ENCODE measurements at regions not wholly inside any gene's neighbourhood (a gene's known extent, or its start where the extent isn't known, plus 50 kb on each side); places are given as distances from the start of the nearest gene placed in this dataset.
"Not testable (repeated sequence)": the region's sequence is repeated elsewhere in the genome, so short reads cannot be mapped to it uniquely, and the experiment has no call there.

DNA sequence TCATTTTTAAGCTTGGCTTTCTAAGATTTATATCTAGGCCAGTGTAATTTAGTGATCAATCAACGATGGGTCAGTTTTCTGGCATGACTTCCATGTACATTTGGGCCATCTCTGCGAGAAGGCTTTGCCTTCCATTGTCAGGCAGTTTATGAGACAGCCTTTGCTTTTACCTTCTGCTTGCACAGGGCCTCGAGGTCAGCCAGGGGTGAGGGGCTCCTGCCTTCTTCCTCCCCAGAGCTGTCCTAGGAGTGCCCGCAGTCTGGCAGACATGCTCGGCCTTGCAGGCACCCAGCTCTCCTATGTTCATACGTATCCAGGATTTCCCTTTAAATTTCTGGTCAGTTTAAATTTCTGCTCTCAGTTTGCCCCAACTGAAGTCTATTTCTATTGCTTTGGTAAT, 367.2 kb downstream of the SMOC2 start:
- no peak overlapping the region for H3K4me3 ChIP-seq (ENCODE audit: low read length)
- no peak overlapping the region for H4K8ac ChIP-seq (ENCODE audit: low read depth, low read length)

DNA sequence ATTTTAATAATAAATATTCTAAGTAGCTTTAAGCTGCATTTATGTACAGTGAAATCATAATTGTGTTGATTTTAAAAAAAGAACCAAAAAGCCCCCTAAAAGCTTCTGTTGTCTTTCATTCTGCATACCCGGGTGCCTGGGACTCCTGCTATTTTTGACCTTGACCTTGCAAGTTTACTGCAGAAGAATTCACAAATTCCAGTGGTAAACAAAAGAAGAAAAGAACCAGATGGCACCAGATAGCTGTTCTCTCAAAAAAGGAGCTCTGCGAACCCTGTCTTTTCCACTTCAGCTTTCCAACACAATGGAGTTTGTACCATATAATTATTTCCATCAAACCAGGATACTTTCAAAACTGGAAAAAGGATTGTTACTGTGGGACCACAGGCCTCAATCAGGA, 363.3 kb downstream of the SMOC2 start:
- Histone ChIP-seq H4K5ac (ENCODE audit: low read length) (no peak overlapping the region), H3K4me1 (ENCODE audit: control insufficient read depth, low read depth, low read length) (no peaks in the 10 kb centered on the region), H4K8ac (ENCODE audit: low read depth, low read length) (no peak overlapping the region), H2BK5ac (ENCODE audit: low read length) (no peak overlapping the region), H3K36me3 (ENCODE audit: control insufficient read depth, insufficient read depth, low read length) (no peaks in the 10 kb centered on the region), H3K9ac (ENCODE audit: low read length) (no peak overlapping the region), H3K18ac (ENCODE audit: low read length) (no peak overlapping the region), H3K4ac (ENCODE audit: low read depth, low read length) (no peak overlapping the region), H3K27me3 (ENCODE audit: insufficient read depth, low read length, poor library complexity) (no peaks in the 10 kb centered on the region), H3K56ac (ENCODE audit: low read length) (no peak overlapping the region), H3K27ac (ENCODE audit: low read depth, low read length) (no peak overlapping the region), H2BK120ac (ENCODE audit: low read depth, low read length) (no peak overlapping the region), H3K4me3 (ENCODE audit: low read length) (no peak overlapping the region), H3K79me1 (ENCODE audit: low read length) (no peaks in the 10 kb centered on the region), H3K79me2 (ENCODE audit: control insufficient read depth, insufficient read depth, low read length) (no peaks in the 10 kb centered on the region), H3K23ac (ENCODE audit: low read length) (no peak overlapping the region), H2AK5ac (ENCODE audit: low read length) (no peak overlapping the region), H3K4me2 (ENCODE audit: low read length) (no peak overlapping the region), H2BK15ac (replicated peaks; ENCODE audit: low read depth) (no peak overlapping the region)
- no CpG with 5 or more reads among the region's 2 CpGs for WGBS (ENCODE audit: extremely low coverage, insufficient coverage, low lambda C conversion rate)
- DNase-seq = no peak

More for the DNA sequence above, 367.2 kb downstream of the SMOC2 start:
- H3K79me2 ChIP-seq (ENCODE audit: control insufficient read depth, insufficient read depth, low read length) = no peaks in the 10 kb centered on the region
- H4K5ac ChIP-seq (ENCODE audit: low read length) = no peak overlapping the region
- H3K18ac ChIP-seq (ENCODE audit: low read length) = no peak overlapping the region
- H2BK5ac ChIP-seq (ENCODE audit: low read length) = no peak overlapping the region
- no peak overlapping the region for H3K56ac ChIP-seq (ENCODE audit: low read length)
- H3K79me1 ChIP-seq (ENCODE audit: low read length) = no peaks in the 10 kb centered on the region
- H3K4me1 ChIP-seq (ENCODE audit: control insufficient read depth, low read depth, low read length) = no peaks in the 10 kb centered on the region
- H3K36me3 ChIP-seq (ENCODE audit: control insufficient read depth, insufficient read depth, low read length) = no peaks in the 10 kb centered on the region
- H3K9ac ChIP-seq (ENCODE audit: low read length) = no peak overlapping the region
- no peaks in the 10 kb centered on the region for H3K27me3 ChIP-seq (ENCODE audit: insufficient read depth, low read length, poor library complexity)
- no peak overlapping the region for H3K23ac ChIP-seq (ENCODE audit: low read length)
- DNase-seq = no peak
- no peak overlapping the region for H2AK5ac ChIP-seq (ENCODE audit: low read length)
- no CpG with 5 or more reads among the region's 6 CpGs for WGBS (ENCODE audit: extremely low coverage, insufficient coverage, low lambda C conversion rate)
- no peak overlapping the region for H2BK120ac ChIP-seq (ENCODE audit: low read depth, low read length)
- no peak overlapping the region for H2BK15ac ChIP-seq (replicated peaks; ENCODE audit: low read depth)
- no peak overlapping the region for H3K27ac ChIP-seq (ENCODE audit: low read depth, low read length)
- no peak overlapping the region for H3K4ac ChIP-seq (ENCODE audit: low read depth, low read length)
- no peak overlapping the region for H3K4me2 ChIP-seq (ENCODE audit: low read length)

GRCh38 chr6:168803874-168804273, 362.9 kb downstream of the SMOC2 start:
- no peak overlapping the region for H3K9ac ChIP-seq (ENCODE audit: low read length)
- H4K8ac ChIP-seq (ENCODE audit: low read depth, low read length) = no peak overlapping the region
- H3K79me1 ChIP-seq (ENCODE audit: low read length) = no peaks in the 10 kb centered on the region
- H2BK5ac ChIP-seq (ENCODE audit: low read length) = no peak overlapping the region
- H3K27me3 ChIP-seq (ENCODE audit: insufficient read depth, low read length, poor library complexity) = no peaks in the 10 kb centered on the region
- H3K4ac ChIP-seq (ENCODE audit: low read depth, low read length) = no peak overlapping the region
- no peaks in the 10 kb centered on the region for H3K4me1 ChIP-seq (ENCODE audit: control insufficient read depth, low read depth, low read length)
- H4K5ac ChIP-seq (ENCODE audit: low read length) = no peak overlapping the region
- WGBS (ENCODE audit: extremely low coverage, insufficient coverage, low lambda C conversion rate) = no CpG with 5 or more reads among the region's 2 CpGs
- H3K79me2 ChIP-seq (ENCODE audit: control insufficient read depth, insufficient read depth, low read length) = no peaks in the 10 kb centered on the region
- H2BK120ac ChIP-seq (ENCODE audit: low read depth, low read length) = no peak overlapping the region
- no peak overlapping the region for H3K4me3 ChIP-seq (ENCODE audit: low read length)
- H3K56ac ChIP-seq (ENCODE audit: low read length) = no peak overlapping the region
- H3K23ac ChIP-seq (ENCODE audit: low read length) = no peak overlapping the region
- H3K18ac ChIP-seq (ENCODE audit: low read length) = no peak overlapping the region
- no peak overlapping the region for H2AK5ac ChIP-seq (ENCODE audit: low read length)
- no peak for DNase-seq
- no peak overlapping the region for H2BK15ac ChIP-seq (replicated peaks; ENCODE audit: low read depth)
- no peak overlapping the region for H3K27ac ChIP-seq (ENCODE audit: low read depth, low read length)
- H3K36me3 ChIP-seq (ENCODE audit: control insufficient read depth, insufficient read depth, low read length) = no peaks in the 10 kb centered on the region
- no peak overlapping the region for H3K4me2 ChIP-seq (ENCODE audit: low read length)

DNA sequence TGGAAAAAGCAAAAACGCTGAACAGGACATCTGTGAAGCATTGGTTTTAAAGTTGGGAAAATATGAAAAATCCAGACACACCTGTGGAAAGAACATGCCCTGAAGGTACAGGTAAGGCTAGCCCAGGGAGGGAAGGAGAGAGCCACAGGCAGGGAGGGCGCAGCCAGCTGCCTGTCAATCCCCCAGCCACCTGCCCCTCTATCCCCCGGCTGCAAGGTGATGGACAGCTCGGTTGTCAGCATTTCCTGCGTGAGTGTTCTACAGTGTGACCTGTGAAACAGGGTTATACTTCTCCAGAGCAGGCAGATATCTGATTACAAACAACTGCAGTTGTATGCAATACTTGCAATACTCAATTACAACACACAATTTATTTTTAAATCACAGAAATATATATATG, 358.1 kb downstream of the SMOC2 start:
- H2BK5ac ChIP-seq (ENCODE audit: low read length) = no peak overlapping the region
- H3K27me3 ChIP-seq (ENCODE audit: insufficient read depth, low read length, poor library complexity) = no peaks in the 10 kb centered on the region
- no peak overlapping the region for H3K23ac ChIP-seq (ENCODE audit: low read length)
- H4K8ac ChIP-seq (ENCODE audit: low read depth, low read length) = no peak overlapping the region
- no peaks in the 10 kb centered on the region for H3K79me2 ChIP-seq (ENCODE audit: control insufficient read depth, insufficient read depth, low read length)
- H3K4me1 ChIP-seq (ENCODE audit: control insufficient read depth, low read depth, low read length) = no peaks in the 10 kb centered on the region
- H4K5ac ChIP-seq (ENCODE audit: low read length) = no peak overlapping the region
- H2AK5ac ChIP-seq (ENCODE audit: low read length) = no peak overlapping the region
- H3K36me3 ChIP-seq (ENCODE audit: control insufficient read depth, insufficient read depth, low read length) = no peaks in the 10 kb centered on the region
- no peaks in the 10 kb centered on the region for H3K79me1 ChIP-seq (ENCODE audit: low read length)
- no peak overlapping the region for H3K4me3 ChIP-seq (ENCODE audit: low read length)
- H2BK15ac ChIP-seq (replicated peaks; ENCODE audit: low read depth) = no peak overlapping the region
- H3K18ac ChIP-seq (ENCODE audit: low read length) = no peak overlapping the region
- H3K56ac ChIP-seq (ENCODE audit: low read length) = no peak overlapping the region
- DNase-seq = no peak
- H2BK120ac ChIP-seq (ENCODE audit: low read depth, low read length) = no peak overlapping the region
- no CpG with 5 or more reads among the region's 5 CpGs for WGBS (ENCODE audit: extremely low coverage, insufficient coverage, low lambda C conversion rate)
- H3K9ac ChIP-seq (ENCODE audit: low read length) = no peak overlapping the region
- H3K4ac ChIP-seq (ENCODE audit: low read depth, low read length) = no peak overlapping the region
- H3K4me2 ChIP-seq (ENCODE audit: low read length) = no peak overlapping the region
- no peak overlapping the region for H3K27ac ChIP-seq (ENCODE audit: low read depth, low read length)

- H2BK120ac ChIP-seq (ENCODE audit: low read depth, low read length) = no peak overlapping the region
- H3K27ac ChIP-seq (ENCODE audit: low read depth, low read length) = no peak overlapping the region
- H3K4me2 ChIP-seq (ENCODE audit: low read length) = no peak overlapping the region
- no peak overlapping the region for H4K8ac ChIP-seq (ENCODE audit: low read depth, low read length)
- no peak overlapping the region for H3K4ac ChIP-seq (ENCODE audit: low read depth, low read length)
- H3K23ac ChIP-seq (ENCODE audit: low read length) = no peak overlapping the region
- DNase-seq = no peak
- H3K4me3 ChIP-seq (ENCODE audit: low read length) = no peak overlapping the region
- H3K27me3 ChIP-seq (ENCODE audit: insufficient read depth, low read length, poor library complexity) = no peaks in the 10 kb centered on the region
- no CpG with 5 or more reads among the region's 8 CpGs for WGBS (ENCODE audit: extremely low coverage, insufficient coverage, low lambda C conversion rate)
- H3K4me1 ChIP-seq (ENCODE audit: control insufficient read depth, low read depth, low read length) = no peaks in the 10 kb centered on the region
- no peak overlapping the region for H4K5ac ChIP-seq (ENCODE audit: low read length)
- no peak overlapping the region for H3K9ac ChIP-seq (ENCODE audit: low read length)
- no peak overlapping the region for H2AK5ac ChIP-seq (ENCODE audit: low read length)
- no peaks in the 10 kb centered on the region for H3K79me2 ChIP-seq (ENCODE audit: control insufficient read depth, insufficient read depth, low read length)
- no peak overlapping the region for H3K56ac ChIP-seq (ENCODE audit: low read length)
- no peak overlapping the region for H2BK15ac ChIP-seq (replicated peaks; ENCODE audit: low read depth)
- no peaks in the 10 kb centered on the region for H3K79me1 ChIP-seq (ENCODE audit: low read length)
- no peak overlapping the region for H3K18ac ChIP-seq (ENCODE audit: low read length)
- no peak overlapping the region for H2BK5ac ChIP-seq (ENCODE audit: low read length)
- no peaks in the 10 kb centered on the region for H3K36me3 ChIP-seq (ENCODE audit: control insufficient read depth, insufficient read depth, low read length)
Observed at GRCh38 chr6:168796106-168796505, 355.1 kb downstream of the SMOC2 start.

- H4K8ac ChIP-seq (ENCODE audit: low read depth, low read length); H4K5ac ChIP-seq (ENCODE audit: low read length); DNase-seq; H3K56ac ChIP-seq (ENCODE audit: low read length); H3K18ac ChIP-seq (ENCODE audit: low read length); H3K23ac ChIP-seq (ENCODE audit: low read length); H3K9ac ChIP-seq (ENCODE audit: low read length); H2BK5ac ChIP-seq (ENCODE audit: low read length); H3K4me2 ChIP-seq (ENCODE audit: low read length); H3K4ac ChIP-seq (ENCODE audit: low read depth, low read length); H3K36me3 ChIP-seq (ENCODE audit: control insufficient read depth, insufficient read depth, low read length); H3K27ac ChIP-seq (ENCODE audit: low read depth, low read length); H3K4me1 ChIP-seq (ENCODE audit: control insufficient read depth, low read depth, low read length); H3K4me3 ChIP-seq (ENCODE audit: low read length); H2AK5ac ChIP-seq (ENCODE audit: low read length); H3K79me2 ChIP-seq (ENCODE audit: control insufficient read depth, insufficient read depth, low read length); H3K79me1 ChIP-seq (ENCODE audit: low read length); H3K27me3 ChIP-seq (ENCODE audit: insufficient read depth, low read length, poor library complexity); H2BK120ac ChIP-seq (ENCODE audit: low read depth, low read length); H2BK15ac ChIP-seq (replicated peaks; ENCODE audit: low read depth): not testable (repeated sequence)
- no CpG with 5 or more reads among the region's 12 CpGs for WGBS (ENCODE audit: extremely low coverage, insufficient coverage, low lambda C conversion rate)
Observed at GRCh38 chr6:168795611-168796010, 354.6 kb downstream of the SMOC2 start.
